ENCODE measurements at regions not wholly inside any gene's neighbourhood (a gene's known extent, or its start where the extent isn't known, plus 50 kb on each side); places are given as distances from the start of the nearest gene placed in this dataset.
A peak's percentile ranks its signal among the peaks of the same experiment; 100 is the strongest.
"Not testable (repeated sequence)": the region's sequence is repeated elsewhere in the genome, so short reads cannot be mapped to it uniquely, and the experiment has no call there.

GRCh38 chr6:169973588-169974467, 222.4 kb downstream of the ERMARD start:
- DNase-seq = not testable (repeated sequence)

- DNase-seq = no peak
Observed at GRCh38 chr6:169972736-169973135, 221.3 kb downstream of the ERMARD start.

GRCh38 chr6:169972101-169972651, 220.8 kb downstream of the ERMARD start:
- DNase-seq = no peak

GRCh38 chr6:169971081-169971861, 219.8 kb downstream of the ERMARD start:
- DNase-seq = no peak

GRCh38 chr6:169970306-169970988, 219.0 kb downstream of the ERMARD start:
- DNase-seq = no peak

GRCh38 chr6:169969372-169970099, 218.1 kb downstream of the ERMARD start:
- DNase-seq = no peak

- no peak for DNase-seq
Observed at GRCh38 chr6:169968541-169969270, 217.3 kb downstream of the ERMARD start.

GRCh38 chr6:169967687-169968086, 216.3 kb downstream of the ERMARD start:
- no peak for DNase-seq

GRCh38 chr6:169966312-169967181, 215.1 kb downstream of the ERMARD start:
- DNase-seq = no peak

- no peak for DNase-seq
Observed at GRCh38 chr6:169965657-169966311, 214.4 kb downstream of the ERMARD start.

- DNase-seq = no peak
Observed at GRCh38 chr6:169965239-169965638, 213.8 kb downstream of the ERMARD start.

GRCh38 chr6:169964486-169965180, 213.2 kb downstream of the ERMARD start:
- peak; percentile 15 for DNase-seq

- DNase-seq = no peak
Observed at GRCh38 chr6:169963581-169964297, 212.3 kb downstream of the ERMARD start.

GRCh38 chr6:169962604-169963469, 211.4 kb downstream of the ERMARD start:
- DNase-seq = no peak

GRCh38 chr6:169961772-169962561, 210.5 kb downstream of the ERMARD start:
- DNase-seq = no peak

- DNase-seq = no peak
Observed at GRCh38 chr6:169960886-169961611, 209.6 kb downstream of the ERMARD start.

Data from hematopoietic multipotent progenitor cell treated with erythropoietin and hydrocortisone succinate and interleukin-3 and kit ligand, for 8 days (in vitro differentiated cells).